ENCODE measurements at regions not wholly inside any gene's neighbourhood (a gene's known extent, or its start where the extent isn't known, plus 50 kb on each side); places are given as distances from the start of the nearest gene placed in this dataset.

- TF ChIP-seq CTCF (IDR thresholded peaks at IDR 0.05) (no peak), POLR2A (IDR thresholded peaks at IDR 0.05) (no peak)
These were observed 1116.0 kb upstream of the SEMA6A start for GRCh38 chr5:117690612-117691011.

All from vagina (tissue), 2 donors.